ENCODE measurements at regions not wholly inside any gene's neighbourhood (a gene's known extent, or its start where the extent isn't known, plus 50 kb on each side); places are given as distances from the start of the nearest gene placed in this dataset.

- no peaks in the 10 kb centered on the region for H3K36me3 ChIP-seq (replicated peaks in 1 of 2; ENCODE audit: control insufficient read depth in 2 of 2, insufficient read depth in 2 of 2, low read length in 2 of 2)
- no peak overlapping the region for H4K8ac ChIP-seq (ENCODE audit: low read depth, low read length)
- peak overlapping the region; percentile 49 for H3K18ac ChIP-seq (ENCODE audit: low read length)
- H3K4ac ChIP-seq (ENCODE audit: low read length) = no peak overlapping the region
- peak overlapping the region; percentile 62 for H2BK120ac ChIP-seq (ENCODE audit: low read depth, low read length)
- peaks cover 0 to 4% (median 0%) of the 10 kb centered on the region in 3 experiments for H3K27me3 ChIP-seq (ENCODE audit: control insufficient read depth in 3 of 3, insufficient read depth in 3 of 3, low read depth in 1 of 3, low read length in 3 of 3)
- DNase-seq (ENCODE audit: low spot score) = no peak
- no peak overlapping the region for H4K91ac ChIP-seq (ENCODE audit: low read depth, low read length, poor library complexity)
- H3K4me2 ChIP-seq (ENCODE audit: insufficient read depth, low read length, poor library complexity, severe bottlenecking) = no peak overlapping the region
- H3K14ac ChIP-seq (ENCODE audit: low read length) = no peak overlapping the region
- H2BK12ac ChIP-seq (ENCODE audit: low read length) = peak overlapping the region; percentile 25
- H3K4me3 ChIP-seq (ENCODE audit: low read length in 2 of 2) = peak overlapping the region in 1 of 2 donors; percentile 41
- H3K9ac ChIP-seq (ENCODE audit: low read depth, low read length, poor library complexity) = peak overlapping the region; percentile 9
- no peaks in the 10 kb centered on the region for H3K79me1 ChIP-seq (ENCODE audit: low read depth, low read length)
- peaks cover 0 to 4% of the 10 kb centered on the region in 2 donors for H3K9me3 ChIP-seq (replicated peaks in 1 of 2; ENCODE audit: control insufficient read depth in 2 of 2, insufficient read depth in 1 of 2, low read depth in 1 of 2, low read length in 2 of 2)
- peak overlapping the region; percentile 90 for H2BK15ac ChIP-seq (ENCODE audit: low read length)
- H2AFZ ChIP-seq (ENCODE audit: low read length) = no peak overlapping the region
- peaks cover 7 to 11% of the 10 kb centered on the region in 2 donors for H3K4me1 ChIP-seq (ENCODE audit: control insufficient read depth in 2 of 2, insufficient read depth in 1 of 2, low read depth in 1 of 2, low read length in 2 of 2)
- no peak overlapping the region for H2BK5ac ChIP-seq (ENCODE audit: low read length)
- no peak overlapping the region for H3K27ac ChIP-seq (replicated peaks; ENCODE audit: low read length)
- no CpG with 5 or more reads among the region's 10 CpGs for WGBS, 2 donors (ENCODE audit: extremely low coverage in 2 of 2, insufficient read length in 2 of 2, insufficient replicate concordance in 1 of 2)
- H2AK5ac ChIP-seq (ENCODE audit: low read depth, low read length) = peak overlapping the region; percentile 86
- peak overlapping the region; percentile 59 for H3K23ac ChIP-seq (ENCODE audit: low read depth, low read length, poor library complexity)
Observed at GRCh38 chr2:240196716-240197461, 56.4 kb upstream of the OTOS start.

- Histone ChIP-seq H2AK5ac (ENCODE audit: low read depth, low read length) (peak overlapping the region; percentile 86), H2AFZ (ENCODE audit: low read length) (no peak overlapping the region), H3K14ac (ENCODE audit: low read length) (no peak overlapping the region), H4K8ac (ENCODE audit: low read depth, low read length) (peak overlapping the region; percentile 57), H3K79me1 (ENCODE audit: low read depth, low read length) (no peaks in the 10 kb centered on the region), H2BK5ac (ENCODE audit: low read length) (no peak overlapping the region), H3K27ac (replicated peaks; ENCODE audit: low read length) (no peak overlapping the region), H3K9ac (ENCODE audit: low read depth, low read length, poor library complexity) (peak overlapping the region; percentile 60), H3K27me3 (ENCODE audit: control insufficient read depth in 3 of 3, insufficient read depth in 3 of 3, low read depth in 1 of 3, low read length in 3 of 3) (peaks cover 0 to 4% (median 0%) of the 10 kb centered on the region in 3 experiments), H2BK120ac (ENCODE audit: low read depth, low read length) (peak overlapping the region; percentile 62), H3K18ac (ENCODE audit: low read length) (peak overlapping the region; percentile 49), H3K4ac (ENCODE audit: low read length) (no peak overlapping the region), H4K91ac (ENCODE audit: low read depth, low read length, poor library complexity) (no peak overlapping the region), H3K36me3 (replicated peaks in 1 of 2; ENCODE audit: control insufficient read depth in 2 of 2, insufficient read depth in 2 of 2, low read length in 2 of 2) (no peaks in the 10 kb centered on the region), H3K23ac (ENCODE audit: low read depth, low read length, poor library complexity) (peak overlapping the region; percentile 59), H3K9me3 (replicated peaks in 1 of 2; ENCODE audit: control insufficient read depth in 2 of 2, insufficient read depth in 1 of 2, low read depth in 1 of 2, low read length in 2 of 2) (peaks cover 0 to 4% of the 10 kb centered on the region in 2 donors), H2BK12ac (ENCODE audit: low read length) (peak overlapping the region; percentile 25), H3K4me2 (ENCODE audit: insufficient read depth, low read length, poor library complexity, severe bottlenecking) (no peak overlapping the region), H2BK15ac (ENCODE audit: low read length) (peak overlapping the region; percentile 90), H3K4me1 (ENCODE audit: control insufficient read depth in 2 of 2, insufficient read depth in 1 of 2, low read depth in 1 of 2, low read length in 2 of 2) (peaks cover 7 to 11% of the 10 kb centered on the region in 2 donors), H3K4me3 (ENCODE audit: low read length in 2 of 2) (peak overlapping the region in 1 of 2 donors; percentile 41)
- DNase-seq (ENCODE audit: low spot score) = no peak
- WGBS, 2 donors (ENCODE audit: extremely low coverage in 2 of 2, insufficient read length in 2 of 2, insufficient replicate concordance in 1 of 2) = 100% methylated on average over 7 of the region's 17 CpGs; no CpG with 5 or more reads in 1 of the 2 donors
Observed at GRCh38 chr2:240197462-240198139, 57.1 kb upstream of the OTOS start.

- Histone ChIP-seq H2AFZ (ENCODE audit: low read length) (no peak overlapping the region), H3K23ac (ENCODE audit: low read depth, low read length, poor library complexity) (peak overlapping the region; percentile 59), H3K14ac (ENCODE audit: low read length) (no peak overlapping the region), H3K36me3 (replicated peaks in 1 of 2; ENCODE audit: control insufficient read depth in 2 of 2, insufficient read depth in 2 of 2, low read length in 2 of 2) (no peaks in the 10 kb centered on the region), H2BK15ac (ENCODE audit: low read length) (peak overlapping the region; percentile 45), H3K4me3 (ENCODE audit: low read length in 2 of 2) (peak overlapping the region in 1 of 2 donors; percentile 20), H2BK12ac (ENCODE audit: low read length) (no peak overlapping the region), H2BK120ac (ENCODE audit: low read depth, low read length) (no peak overlapping the region), H3K4me2 (ENCODE audit: insufficient read depth, low read length, poor library complexity, severe bottlenecking) (no peak overlapping the region), H2AK5ac (ENCODE audit: low read depth, low read length) (peak overlapping the region; percentile 86), H3K4ac (ENCODE audit: low read length) (no peak overlapping the region), H3K18ac (ENCODE audit: low read length) (no peak overlapping the region), H3K9me3 (replicated peaks in 1 of 2; ENCODE audit: control insufficient read depth in 2 of 2, insufficient read depth in 1 of 2, low read depth in 1 of 2, low read length in 2 of 2) (peaks cover 0 to 4% of the 10 kb centered on the region in 2 donors), H3K4me1 (ENCODE audit: control insufficient read depth in 2 of 2, insufficient read depth in 1 of 2, low read depth in 1 of 2, low read length in 2 of 2) (peaks cover 7 to 17% of the 10 kb centered on the region in 2 donors), H3K27me3 (ENCODE audit: control insufficient read depth in 3 of 3, insufficient read depth in 3 of 3, low read depth in 1 of 3, low read length in 3 of 3) (peaks cover 0 to 4% (median 0%) of the 10 kb centered on the region in 3 experiments), H3K27ac (replicated peaks; ENCODE audit: low read length) (no peak overlapping the region), H4K8ac (ENCODE audit: low read depth, low read length) (peak overlapping the region; percentile 57), H2BK5ac (ENCODE audit: low read length) (no peak overlapping the region), H3K9ac (ENCODE audit: low read depth, low read length, poor library complexity) (peak overlapping the region; percentile 60), H4K91ac (ENCODE audit: low read depth, low read length, poor library complexity) (no peak overlapping the region), H3K79me1 (ENCODE audit: low read depth, low read length) (no peaks in the 10 kb centered on the region)
- WGBS, 2 donors (ENCODE audit: extremely low coverage in 2 of 2, insufficient read length in 2 of 2, insufficient replicate concordance in 1 of 2) = 100% methylated on average over 2 of the region's 6 CpGs; no CpG with 5 or more reads in 1 of the 2 donors
- no peak for DNase-seq (ENCODE audit: low spot score)
Observed at GRCh38 chr2:240198226-240198625, 57.8 kb upstream of the OTOS start.
